ENCODE measurements at regions not wholly inside any gene's neighbourhood (a gene's known extent, or its start where the extent isn't known, plus 50 kb on each side); places are given as distances from the start of the nearest gene placed in this dataset.

GRCh38 chr15:95804484-95804883 lies 526.0 kb upstream of the NR2F2 start:
- DNase-seq (no peak), ATAC-seq (no peak)
- Histone ChIP-seq H3K9me3 (no peaks in the 10 kb centered on the region), H3K27me3 (no peaks in the 10 kb centered on the region), H3K27ac (no peak overlapping the region), H3K4me1 (no peaks in the 10 kb centered on the region), H3K4me3 (no peak overlapping the region), H3K36me3 (replicated peaks in 1 of 2; ENCODE audit: insufficient read depth in 1 of 2, low read depth in 2 of 2) (no peaks in the 10 kb centered on the region)
- no peak for TF ChIP-seq CTCF (IDR thresholded peaks at IDR 0.05)
- TF ChIP-seq POLR2A (IDR thresholded peaks at IDR 0.05) = no peak
- intact Hi-C loops (cut with DNase I) = no loop called here

GRCh38 chr15:95812491-95812890 lies 518.0 kb upstream of the NR2F2 start:
- H3K27me3 ChIP-seq = no peaks in the 10 kb centered on the region
- DNase-seq (no peak), ATAC-seq (no peak)
- H3K36me3 ChIP-seq (replicated peaks in 1 of 2; ENCODE audit: insufficient read depth in 1 of 2, low read depth in 2 of 2) = no peaks in the 10 kb centered on the region
- no peak overlapping the region for H3K27ac ChIP-seq
- WGBS, 2 donors = 44 to 50% methylated on average over 2 of the region's 2 CpGs
- H3K4me1 ChIP-seq = no peaks in the 10 kb centered on the region
- no peak for TF ChIP-seq POLR2A (IDR thresholded peaks at IDR 0.05)
- TF ChIP-seq CTCF (IDR thresholded peaks at IDR 0.05) = no peak
- H3K4me3 ChIP-seq = no peak overlapping the region
- intact Hi-C loops (cut with DNase I) = no loop called here
- no peaks in the 10 kb centered on the region for H3K9me3 ChIP-seq

- H3K27me3 ChIP-seq = no peaks in the 10 kb centered on the region
- intact Hi-C loops (cut with DNase I) = no loop called here
- no peak overlapping the region for H3K4me3 ChIP-seq
- DNase-seq (no peak), ATAC-seq (no peak)
- H3K27ac ChIP-seq = no peak overlapping the region
- H3K4me1 ChIP-seq = no peaks in the 10 kb centered on the region
- H3K36me3 ChIP-seq (replicated peaks in 1 of 2; ENCODE audit: insufficient read depth in 1 of 2, low read depth in 2 of 2) = no peaks in the 10 kb centered on the region
- no peaks in the 10 kb centered on the region for H3K9me3 ChIP-seq
- TF ChIP-seq CTCF (IDR thresholded peaks at IDR 0.05) (no peak), POLR2A (IDR thresholded peaks at IDR 0.05) (no peak)
- WGBS, 2 donors = 83 to 84% methylated on average over 3 of the region's 3 CpGs
Measured at GRCh38 chr15:95814908-95815307, 515.6 kb upstream of the NR2F2 start.

GRCh38 chr15:95816591-95816990 lies 513.9 kb upstream of the NR2F2 start:
- DNase-seq (no peak), ATAC-seq (no peak)
- Histone ChIP-seq H3K4me3 (no peak overlapping the region), H3K27ac (no peak overlapping the region), H3K36me3 (replicated peaks in 1 of 2; ENCODE audit: insufficient read depth in 1 of 2, low read depth in 2 of 2) (no peaks in the 10 kb centered on the region), H3K9me3 (no peaks in the 10 kb centered on the region), H3K4me1 (no peaks in the 10 kb centered on the region), H3K27me3 (no peaks in the 10 kb centered on the region)
- TF ChIP-seq POLR2A (IDR thresholded peaks at IDR 0.05) = no peak
- no peak for TF ChIP-seq CTCF (IDR thresholded peaks at IDR 0.05)
- 82 to 89% methylated on average over 4 of the region's 4 CpGs for WGBS, 2 donors
- intact Hi-C loops (cut with DNase I) = no loop called here

GRCh38 chr15:95822961-95823360 lies 507.5 kb upstream of the NR2F2 start:
- Histone ChIP-seq H3K27me3 (no peaks in the 10 kb centered on the region), H3K4me3 (no peak overlapping the region), H3K4me1 (no peaks in the 10 kb centered on the region), H3K27ac (no peak overlapping the region), H3K36me3 (replicated peaks in 1 of 2; ENCODE audit: insufficient read depth in 1 of 2, low read depth in 2 of 2) (no peaks in the 10 kb centered on the region), H3K9me3 (no peaks in the 10 kb centered on the region)
- no peak for TF ChIP-seq CTCF (IDR thresholded peaks at IDR 0.05)
- TF ChIP-seq POLR2A (IDR thresholded peaks at IDR 0.05) = no peak
- WGBS, 2 donors = 57 to 72% methylated on average over 6 to 7 of the region's 7 CpGs
- intact Hi-C loops (cut with DNase I) = no loop called here
- no peak for ATAC-seq
- DNase-seq = no peak

All from body of pancreas (tissue), 4 donors.